Activated T-helper 2 cell treated with anti-CD3 and anti-CD28 coated beads, Interferon-gamma antibody, Interleukin-2, Interleukin-4, amounts not matched to agents 10 μg/mL and 5 μg/mL and 100 μg/mL, durations not matched to agents 14 hours and 24 hours and 36 hours (primary cell): ENCODE measurements at regions not wholly inside any gene's neighbourhood (a gene's known extent, or its start where the extent isn't known, plus 50 kb on each side); places are given as distances from the start of the nearest gene placed in this dataset.
"Not testable (repeated sequence)": the region's sequence is repeated elsewhere in the genome, so short reads cannot be mapped to it uniquely, and the experiment has no call there.

Experiments used
- DNase-seq: peaks from one replicate; pipeline ENCODE4 v3.0.0; 2021; ENCODE audit warnings: low spot score
- H3K27ac Mint-ChIP-seq: one replicate; pipeline ENCODE4 v1.8.0; 2021; ENCODE audit warnings: mixed read lengths
- H3K27me3 Mint-ChIP-seq: one replicate; pipeline ENCODE4 v1.8.0; 2021; ENCODE audit warnings: low read depth, mixed read lengths
- H3K36me3 Mint-ChIP-seq: one replicate; pipeline ENCODE4 v1.8.0; 2021; ENCODE audit warnings: low read depth, mixed read lengths
- H3K4me1 Mint-ChIP-seq: one replicate; pipeline ENCODE4 v1.8.0; 2021; ENCODE audit warnings: low read depth, mixed read lengths
- H3K4me3 Mint-ChIP-seq: one replicate; pipeline ENCODE4 v1.8.0; 2021; ENCODE audit warnings: low read depth, mild to moderate bottlenecking, moderate library complexity, mixed read lengths
- H3K9me3 Mint-ChIP-seq: one replicate; pipeline ENCODE4 v1.8.0; 2021; ENCODE audit warnings: mixed read lengths
- intact Hi-C: fragments of 100-400 bp; cut with micrococcal nuclease; formaldehyde crosslinking; loops from one replicate; pipeline ENCODE4 v1.15.1; 2023

- Mint-ChIP-seq H3K4me3 (no peak overlapping the region), H3K4me1 (no peaks in the 10 kb centered on the region), H3K9me3 (peaks cover 3% of the 10 kb centered on the region), H3K27me3 (no peaks in the 10 kb centered on the region), H3K27ac (no peak overlapping the region), H3K36me3 (no peaks in the 10 kb centered on the region)
- intact Hi-C loops, result no loop called here
- DNase-seq, result no peak
Observed at GRCh38 chr11:96869207-96869606, 479.4 kb downstream of the JRKL start.

- H3K9me3 Mint-ChIP-seq, result peaks cover 3% of the 10 kb centered on the region
Observed at GRCh38 chr11:96875712-96876111, 485.9 kb downstream of the JRKL start.

GRCh38 chr11:96878299-96879051 is 488.7 kb downstream of the JRKL start:
- no peak for DNase-seq
- peaks cover 6% of the 10 kb centered on the region for H3K9me3 Mint-ChIP-seq
- no peaks in the 10 kb centered on the region for H3K36me3 Mint-ChIP-seq
- H3K4me3 Mint-ChIP-seq, result no peak overlapping the region
- H3K27me3 Mint-ChIP-seq, result no peaks in the 10 kb centered on the region
- no peak overlapping the region for H3K27ac Mint-ChIP-seq
- no peaks in the 10 kb centered on the region for H3K4me1 Mint-ChIP-seq
- intact Hi-C loops, result no loop called here

More at GRCh38 chr11:96875712-96876111, 485.9 kb downstream of the JRKL start:
- H3K4me1 Mint-ChIP-seq, result no peaks in the 10 kb centered on the region
- H3K27ac Mint-ChIP-seq, result no peak overlapping the region
- H3K27me3 Mint-ChIP-seq, result no peaks in the 10 kb centered on the region
- intact Hi-C loops, result no loop called here
- H3K36me3 Mint-ChIP-seq, result no peaks in the 10 kb centered on the region
- DNase-seq, result no peak
- no peak overlapping the region for H3K4me3 Mint-ChIP-seq

GRCh38 chr11:96882622-96883021 is 492.8 kb downstream of the JRKL start:
- intact Hi-C loops, H3K4me1 Mint-ChIP-seq, H3K36me3 Mint-ChIP-seq, DNase-seq, H3K27ac Mint-ChIP-seq, H3K9me3 Mint-ChIP-seq, H3K27me3 Mint-ChIP-seq, H3K4me3 Mint-ChIP-seq: not testable (repeated sequence)

- intact Hi-C loops, result no loop called here
- DNase-seq, result no peak
- Mint-ChIP-seq H3K27ac (no peak overlapping the region), H3K4me1 (no peaks in the 10 kb centered on the region), H3K36me3 (no peaks in the 10 kb centered on the region), H3K4me3 (no peak overlapping the region), H3K9me3 (peaks cover 2% of the 10 kb centered on the region), H3K27me3 (no peaks in the 10 kb centered on the region)
Observed at GRCh38 chr11:96885405-96885804, 495.6 kb downstream of the JRKL start.

GRCh38 chr11:96885912-96886311 is 496.1 kb downstream of the JRKL start:
- no peak overlapping the region for H3K27ac Mint-ChIP-seq
- no peak for DNase-seq
- H3K27me3 Mint-ChIP-seq, result no peaks in the 10 kb centered on the region
- intact Hi-C loops, result no loop called here
- peaks cover 2% of the 10 kb centered on the region for H3K9me3 Mint-ChIP-seq
- H3K36me3 Mint-ChIP-seq, result no peaks in the 10 kb centered on the region
- no peak overlapping the region for H3K4me3 Mint-ChIP-seq
- H3K4me1 Mint-ChIP-seq, result no peaks in the 10 kb centered on the region

GRCh38 chr11:96893988-96894387 is 504.2 kb downstream of the JRKL start:
- Mint-ChIP-seq H3K27me3 (no peaks in the 10 kb centered on the region), H3K36me3 (no peaks in the 10 kb centered on the region), H3K27ac (no peak overlapping the region), H3K4me1 (no peaks in the 10 kb centered on the region), H3K4me3 (no peak overlapping the region), H3K9me3 (no peaks in the 10 kb centered on the region)
- intact Hi-C loops, result no loop called here
- no peak for DNase-seq

GRCh38 chr11:96894587-96894986 is 504.8 kb downstream of the JRKL start:
- no peak for DNase-seq
- no peaks in the 10 kb centered on the region for H3K36me3 Mint-ChIP-seq
- H3K27ac Mint-ChIP-seq, result no peak overlapping the region
- no peaks in the 10 kb centered on the region for H3K9me3 Mint-ChIP-seq
- H3K4me1 Mint-ChIP-seq, result no peaks in the 10 kb centered on the region
- no peaks in the 10 kb centered on the region for H3K27me3 Mint-ChIP-seq
- intact Hi-C loops, result no loop called here
- no peak overlapping the region for H3K4me3 Mint-ChIP-seq

- DNase-seq, result no peak
- Mint-ChIP-seq H3K27me3 (no peaks in the 10 kb centered on the region), H3K4me1 (no peaks in the 10 kb centered on the region), H3K36me3 (no peaks in the 10 kb centered on the region), H3K9me3 (no peaks in the 10 kb centered on the region), H3K4me3 (no peak overlapping the region), H3K27ac (no peak overlapping the region)
- intact Hi-C loops, result no loop called here
Observed at GRCh38 chr11:96899971-96900370, 510.2 kb downstream of the JRKL start.

GRCh38 chr11:96905143-96905542 is 515.3 kb downstream of the JRKL start:
- H3K27ac Mint-ChIP-seq, result no peak overlapping the region
- intact Hi-C loops, result no loop called here
- H3K4me3 Mint-ChIP-seq, result no peak overlapping the region
- no peak for DNase-seq
- no peaks in the 10 kb centered on the region for H3K27me3 Mint-ChIP-seq
- H3K9me3 Mint-ChIP-seq, result no peaks in the 10 kb centered on the region
- no peaks in the 10 kb centered on the region for H3K4me1 Mint-ChIP-seq
- H3K36me3 Mint-ChIP-seq, result no peaks in the 10 kb centered on the region

GRCh38 chr11:96905663-96906062 is 515.9 kb downstream of the JRKL start:
- intact Hi-C loops, result no loop called here
- Mint-ChIP-seq H3K4me3 (no peak overlapping the region), H3K27ac (no peak overlapping the region), H3K4me1 (no peaks in the 10 kb centered on the region), H3K27me3 (no peaks in the 10 kb centered on the region), H3K9me3 (peaks cover 4% of the 10 kb centered on the region), H3K36me3 (no peaks in the 10 kb centered on the region)
- DNase-seq, result no peak

GRCh38 chr11:96906476-96906875 is 516.7 kb downstream of the JRKL start:
- Mint-ChIP-seq H3K27ac (no peak overlapping the region), H3K4me1 (no peaks in the 10 kb centered on the region), H3K27me3 (no peaks in the 10 kb centered on the region), H3K9me3 (peaks cover 11% of the 10 kb centered on the region), H3K4me3 (no peak overlapping the region), H3K36me3 (no peaks in the 10 kb centered on the region)
- intact Hi-C loops, result no loop called here
- DNase-seq, result no peak

- intact Hi-C loops, result no loop called here
- Mint-ChIP-seq H3K4me3 (no peak overlapping the region), H3K27me3 (no peaks in the 10 kb centered on the region), H3K36me3 (no peaks in the 10 kb centered on the region), H3K27ac (no peak overlapping the region), H3K9me3 (peaks cover 3% of the 10 kb centered on the region), H3K4me1 (peaks cover 18% of the 10 kb centered on the region)
- no peak for DNase-seq
Observed at GRCh38 chr11:96925862-96926261, 536.0 kb downstream of the JRKL start.

GRCh38 chr11:96940227-96940626 is 550.4 kb downstream of the JRKL start:
- H3K36me3 Mint-ChIP-seq, result no peaks in the 10 kb centered on the region
- no peaks in the 10 kb centered on the region for H3K4me1 Mint-ChIP-seq
- no peaks in the 10 kb centered on the region for H3K9me3 Mint-ChIP-seq
- DNase-seq, result no peak
- no peaks in the 10 kb centered on the region for H3K27me3 Mint-ChIP-seq
- intact Hi-C loops, result no loop called here
- no peak overlapping the region for H3K4me3 Mint-ChIP-seq
- no peak overlapping the region for H3K27ac Mint-ChIP-seq
